CD4-positive, CD25-positive, alpha-beta regulatory T cell (primary cell): ENCODE measurements at regions not wholly inside any gene's neighbourhood (a gene's known extent, or its start where the extent isn't known, plus 50 kb on each side); places are given as distances from the start of the nearest gene placed in this dataset.

Source experiments
- ATAC-seq, 2 donors: fragments of 150-1000 bp; cut with Tn5 transposase; one replicate each; pipeline ENCODE4 v1.10.0; 2021; ENCODE audit warnings: low read depth in 2 of 2, moderate number of reproducible peaks in 2 of 2, moderate library complexity in 1 of 2
- DNase-seq, 3 donors: peaks; one replicate each; pipeline versions ENCODE4 v3.0.0 to v3.0.0-alpha.2; 2012 to 2022; ENCODE audit warnings: mixed read lengths in 1 of 3
- H3K27ac ChIP-seq: one replicate; pipeline ENCODE4 v1.7.0; 2013; ENCODE audit warnings: mild to moderate bottlenecking, low read length; ENCODE audit not compliant: insufficient read depth, poor library complexity, severe bottlenecking
- H3K27me3 ChIP-seq: one replicate; pipeline ENCODE4 v1.7.0; 2013; ENCODE audit warnings: low read length; ENCODE audit not compliant: control insufficient read depth, insufficient read depth
- H3K36me3 ChIP-seq: one replicate; pipeline ENCODE4 v1.7.0; 2013; ENCODE audit warnings: mild to moderate bottlenecking, low read length, moderate library complexity; ENCODE audit not compliant: control insufficient read depth, insufficient read depth
- H3K4me1 ChIP-seq: 2 replicates; pipeline ENCODE4 v1.7.0; 2013; ENCODE audit warnings: mild to moderate bottlenecking, low read length; ENCODE audit not compliant: insufficient read depth, control insufficient read depth, poor library complexity, severe bottlenecking
- H3K4me3 ChIP-seq: one replicate; pipeline ENCODE4 v1.7.0; 2013; ENCODE audit warnings: low read depth, mild to moderate bottlenecking, low read length, moderate library complexity
- H3K9me3 ChIP-seq, 2 experiments: 1 replicate in 1 of 2; 2 replicates in 1 of 2; pipeline ENCODE4 v1.7.0; 2013; ENCODE audit warnings: low read length in 2 of 2, mild to moderate bottlenecking in 1 of 2, moderate library complexity in 1 of 2; ENCODE audit not compliant: control insufficient read depth in 2 of 2
- H3K27ac Mint-ChIP-seq, 3 donors: one replicate each; pipeline ENCODE4 v1.8.0; 2020 to 2022; ENCODE audit warnings: mild to moderate bottlenecking in 3 of 3, mixed read lengths in 3 of 3, moderate library complexity in 2 of 3
- H3K27me3 Mint-ChIP-seq: one replicate; pipeline ENCODE4 v1.8.0; 2022; ENCODE audit warnings: mild to moderate bottlenecking, mixed read lengths
- H3K36me3 Mint-ChIP-seq: one replicate; pipeline ENCODE4 v1.8.0; 2020; ENCODE audit warnings: mixed read lengths
- H3K4me1 Mint-ChIP-seq, 4 donors: one replicate each; pipeline ENCODE4 v1.8.0; 2020 to 2022; ENCODE audit warnings: mixed read lengths in 4 of 4, mild to moderate bottlenecking in 1 of 4
- H3K4me3 Mint-ChIP-seq, 4 donors: one replicate each; pipeline ENCODE4 v1.8.0; 2020 to 2022; ENCODE audit warnings: mild to moderate bottlenecking in 4 of 4, mixed read lengths in 4 of 4, moderate library complexity in 3 of 4
- H3K9me3 Mint-ChIP-seq, 7 donors: one replicate each; pipeline ENCODE4 v1.8.0; 2020 to 2022; ENCODE audit warnings: mixed read lengths in 7 of 7, mild to moderate bottlenecking in 3 of 7, moderate library complexity in 2 of 7

DNA sequence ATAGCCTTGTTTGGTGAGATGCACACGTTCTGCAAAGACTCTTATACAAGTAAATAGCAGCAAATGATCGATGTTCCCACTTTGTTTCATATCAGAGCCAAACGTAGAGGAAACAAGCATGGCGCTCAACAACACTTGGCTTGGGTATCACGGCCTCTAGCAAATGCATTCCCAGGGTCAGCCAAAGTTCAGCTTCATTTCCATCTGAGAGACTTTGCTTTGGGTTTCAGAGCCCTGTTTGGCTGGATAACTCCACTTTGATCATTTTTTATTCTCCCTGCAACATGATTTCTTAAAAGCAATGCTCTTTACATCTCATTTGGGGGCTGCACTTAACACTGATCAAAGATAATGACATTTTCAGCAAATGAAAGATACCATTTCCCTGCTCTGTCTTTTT is 199.2 kb upstream of the FAM9B start:
- Mint-ChIP-seq H3K9me3 (peaks cover 0 to 2% (median 0%) of the 10 kb centered on the region in 7 donors), H3K36me3 (no peaks in the 10 kb centered on the region), H3K27me3 (peaks cover 4% of the 10 kb centered on the region), H3K4me1 (peaks cover 0 to 4% (median 0%) of the 10 kb centered on the region in 4 donors), H3K27ac (no peak overlapping the region), H3K4me3 (no peak overlapping the region)
- Histone ChIP-seq H3K4me3 (no peak overlapping the region), H3K36me3 (no peaks in the 10 kb centered on the region), H3K4me1 (no peaks in the 10 kb centered on the region), H3K27me3 (no peaks in the 10 kb centered on the region), H3K9me3 (no peaks in the 10 kb centered on the region), H3K27ac (no peak overlapping the region)
- DNase-seq (no peak), ATAC-seq (no peak)

DNA sequence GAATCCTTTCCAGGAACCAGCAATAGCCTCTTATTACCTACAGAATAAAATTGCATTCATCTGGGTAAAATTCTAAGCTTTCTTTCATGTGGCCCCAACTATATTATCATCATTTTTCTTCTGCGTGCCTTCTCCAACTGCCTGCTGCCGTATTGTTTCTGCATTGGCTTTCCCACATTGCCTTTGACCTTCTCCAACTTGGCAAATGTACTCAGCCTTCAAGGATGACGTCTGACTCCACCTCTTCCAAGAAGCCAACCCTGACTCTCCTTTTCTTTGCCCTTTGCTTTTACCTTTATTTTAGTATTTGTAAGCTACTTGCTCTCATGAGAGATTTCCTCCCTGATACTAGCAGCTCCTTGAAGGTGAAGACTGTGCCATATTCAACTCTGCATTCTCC is 200.4 kb upstream of the FAM9B start:
- Mint-ChIP-seq H3K27ac (no peak overlapping the region), H3K4me3 (no peak overlapping the region), H3K9me3 (peaks cover 0 to 2% (median 0%) of the 10 kb centered on the region in 7 donors), H3K36me3 (no peaks in the 10 kb centered on the region), H3K4me1 (peaks cover 0 to 4% (median 0%) of the 10 kb centered on the region in 4 donors), H3K27me3 (peaks cover 4% of the 10 kb centered on the region)
- H3K9me3 ChIP-seq: no peaks in the 10 kb centered on the region
- no peaks in the 10 kb centered on the region for H3K36me3 ChIP-seq
- H3K4me1 ChIP-seq: no peaks in the 10 kb centered on the region
- no peak overlapping the region for H3K27ac ChIP-seq
- DNase-seq: no peak
- H3K4me3 ChIP-seq: no peak overlapping the region
- ATAC-seq: no peak
- H3K27me3 ChIP-seq: no peaks in the 10 kb centered on the region

DNA sequence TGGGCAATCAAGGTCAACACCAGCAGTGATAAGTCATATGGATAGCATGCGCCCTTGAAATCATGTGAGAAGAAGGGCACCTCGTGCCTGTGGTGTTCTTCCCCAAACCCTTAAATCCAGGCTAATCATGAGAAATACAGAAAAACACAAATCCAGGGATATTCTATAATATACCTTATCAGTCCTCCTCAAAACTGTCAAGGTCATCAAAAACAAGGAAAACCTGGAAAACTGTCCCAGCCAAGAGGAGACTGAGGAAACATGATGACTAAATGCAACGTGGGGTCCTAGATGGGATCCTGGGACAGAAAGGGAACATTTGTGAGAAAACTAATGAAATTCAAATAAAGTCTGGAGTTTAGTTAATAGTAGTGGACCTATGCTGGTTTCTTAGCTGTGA is 201.8 kb upstream of the FAM9B start:
- Mint-ChIP-seq H3K9me3 (peaks cover 0 to 2% (median 0%) of the 10 kb centered on the region in 7 donors), H3K27ac (no peak overlapping the region), H3K27me3 (peaks cover 4% of the 10 kb centered on the region), H3K36me3 (no peaks in the 10 kb centered on the region), H3K4me3 (no peak overlapping the region), H3K4me1 (peaks cover 0 to 4% (median 0%) of the 10 kb centered on the region in 4 donors)
- H3K4me1 ChIP-seq: no peaks in the 10 kb centered on the region
- no peak for DNase-seq
- H3K27ac ChIP-seq: no peak overlapping the region
- no peaks in the 10 kb centered on the region for H3K9me3 ChIP-seq
- H3K4me3 ChIP-seq: no peak overlapping the region
- no peaks in the 10 kb centered on the region for H3K27me3 ChIP-seq
- ATAC-seq: no peak
- no peaks in the 10 kb centered on the region for H3K36me3 ChIP-seq

DNA sequence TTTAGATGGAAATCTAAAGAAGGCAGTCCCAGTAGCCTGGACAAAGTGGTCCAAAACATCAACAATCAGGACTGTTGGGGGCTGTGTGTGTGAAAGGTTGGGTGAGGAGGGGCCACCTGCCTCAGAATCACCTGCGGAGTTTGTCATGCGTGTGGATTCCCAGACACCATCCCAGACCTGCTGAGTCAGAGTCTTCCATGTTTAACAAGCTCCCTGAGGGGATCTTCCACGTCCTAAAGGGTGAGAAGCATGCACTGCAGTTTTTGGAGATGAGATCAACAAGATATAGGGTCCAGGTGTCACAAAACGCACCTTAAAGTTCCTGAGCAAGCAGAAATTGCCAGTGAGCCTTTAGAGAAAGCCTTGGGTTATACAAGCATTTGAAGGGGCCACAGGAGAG is 207.0 kb upstream of the FAM9B start:
- Histone ChIP-seq H3K36me3 (no peaks in the 10 kb centered on the region), H3K27ac (no peak overlapping the region), H3K4me3 (no peak overlapping the region), H3K9me3 (no peaks in the 10 kb centered on the region), H3K4me1 (no peaks in the 10 kb centered on the region), H3K27me3 (no peaks in the 10 kb centered on the region)
- no peaks in the 10 kb centered on the region for H3K36me3 Mint-ChIP-seq
- H3K27ac Mint-ChIP-seq: no peak overlapping the region
- DNase-seq: no peak
- ATAC-seq: no peak
- H3K9me3 Mint-ChIP-seq: no peaks in the 10 kb centered on the region
- H3K27me3 Mint-ChIP-seq: peaks cover 4% of the 10 kb centered on the region
- no peak overlapping the region for H3K4me3 Mint-ChIP-seq
- H3K4me1 Mint-ChIP-seq: no peaks in the 10 kb centered on the region

DNA sequence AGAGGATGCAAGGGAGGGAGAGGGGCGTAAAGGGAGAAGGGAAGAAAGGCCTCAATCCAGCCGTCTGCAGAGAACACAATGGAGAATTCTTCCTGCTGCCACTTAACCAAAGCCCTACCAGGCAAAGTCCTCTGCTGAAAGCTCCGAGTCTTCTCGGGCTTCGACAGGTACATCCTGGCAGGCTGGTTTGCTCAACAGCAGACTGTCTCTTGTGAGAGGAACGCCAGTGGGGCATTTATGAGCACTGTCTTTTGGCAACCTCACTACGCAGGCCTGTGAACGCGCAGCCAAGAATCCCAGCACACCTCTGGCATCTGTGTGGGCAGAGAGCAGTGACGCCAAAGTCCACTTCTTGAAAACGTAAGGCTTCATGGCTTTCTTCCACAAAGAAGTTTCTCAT is 207.5 kb upstream of the FAM9B start:
- no peaks in the 10 kb centered on the region for H3K36me3 ChIP-seq
- H3K27me3 Mint-ChIP-seq: peaks cover 4% of the 10 kb centered on the region
- no peak for DNase-seq
- no peaks in the 10 kb centered on the region for H3K4me1 ChIP-seq
- no peaks in the 10 kb centered on the region for H3K4me1 Mint-ChIP-seq
- H3K9me3 Mint-ChIP-seq: no peaks in the 10 kb centered on the region
- H3K4me3 ChIP-seq: no peak overlapping the region
- no peaks in the 10 kb centered on the region for H3K36me3 Mint-ChIP-seq
- no peaks in the 10 kb centered on the region for H3K9me3 ChIP-seq
- no peak overlapping the region for H3K27ac Mint-ChIP-seq
- H3K27me3 ChIP-seq: no peaks in the 10 kb centered on the region
- no peak overlapping the region for H3K4me3 Mint-ChIP-seq
- H3K27ac ChIP-seq: no peak overlapping the region
- no peak for ATAC-seq

DNA sequence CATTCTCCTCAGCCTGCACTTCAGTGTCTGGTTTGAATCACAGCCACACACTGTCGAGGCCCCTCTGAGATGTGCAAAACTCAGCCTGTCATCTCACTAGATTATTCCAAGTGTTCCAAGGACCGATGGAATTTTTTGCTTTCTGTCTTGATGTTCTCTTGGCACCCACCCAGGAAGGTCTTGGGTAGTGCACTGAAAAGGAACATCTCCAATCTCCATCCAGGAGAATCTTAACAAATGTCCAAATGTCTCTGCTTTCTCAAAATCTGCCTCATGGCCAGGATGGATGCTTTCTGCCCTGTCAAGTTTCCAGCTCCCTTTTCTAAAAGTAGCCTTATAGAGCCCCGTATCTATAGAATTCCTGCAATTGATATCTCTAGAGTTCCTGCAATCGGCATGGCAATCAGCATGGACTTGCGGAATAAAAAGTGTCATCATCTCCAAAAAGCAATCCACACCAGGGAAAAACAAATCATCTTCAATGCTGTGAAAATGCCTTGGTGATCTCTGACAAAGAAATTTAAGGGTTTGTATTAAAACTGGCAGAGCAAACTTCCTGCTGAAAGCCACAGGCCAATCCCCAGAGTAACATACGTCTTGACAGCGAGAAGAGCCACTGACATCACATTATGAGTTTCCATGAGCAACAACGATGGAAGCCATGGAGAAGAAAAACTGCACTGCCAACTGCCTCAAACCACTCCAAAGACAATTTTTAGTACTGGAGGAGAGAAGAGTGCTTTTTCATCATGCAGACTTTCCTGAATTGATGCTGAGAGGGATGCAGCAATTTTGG is 215.3 kb upstream of the FAM9B start:
- Mint-ChIP-seq H3K27me3 (peaks cover 11% of the 10 kb centered on the region), H3K4me1 (no peaks in the 10 kb centered on the region), H3K27ac (peak overlapping the region in 1 of 3 donors; percentile 32), H3K36me3 (no peaks in the 10 kb centered on the region), H3K4me3 (no peak overlapping the region), H3K9me3 (peaks cover 0 to 4% (median 0%) of the 10 kb centered on the region in 7 donors)
- Histone ChIP-seq H3K4me1 (no peaks in the 10 kb centered on the region), H3K27ac (no peak overlapping the region), H3K9me3 (no peaks in the 10 kb centered on the region), H3K36me3 (no peaks in the 10 kb centered on the region), H3K27me3 (no peaks in the 10 kb centered on the region), H3K4me3 (no peak overlapping the region)
- no peak for ATAC-seq
- no peak for DNase-seq

DNA sequence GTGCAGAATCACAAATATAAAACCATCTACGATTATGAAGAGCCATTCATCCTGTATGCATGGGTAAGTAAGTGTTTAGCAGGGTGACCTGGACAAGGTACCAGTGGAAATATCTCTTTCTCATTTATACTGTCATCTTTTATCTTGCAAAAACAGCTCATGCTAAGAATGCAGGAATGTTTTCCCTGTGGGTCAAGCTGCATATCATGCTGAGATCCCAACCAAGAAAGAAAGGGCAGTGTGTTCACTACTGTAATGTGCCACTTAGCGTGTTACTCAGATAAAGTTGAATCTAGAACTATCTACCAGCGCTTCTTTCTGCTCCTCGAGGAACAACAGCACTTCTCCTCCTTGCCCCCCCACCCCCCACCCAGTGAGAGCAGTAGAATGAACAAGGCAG is 212.7 kb upstream of the TBL1X start:
- no peak overlapping the region for H3K27ac ChIP-seq
- Mint-ChIP-seq H3K4me1 (no peaks in the 10 kb centered on the region), H3K4me3 (no peak overlapping the region), H3K9me3 (peaks cover 0 to 4% (median 0%) of the 10 kb centered on the region in 7 donors), H3K27ac (no peak overlapping the region), H3K27me3 (peaks cover 12% of the 10 kb centered on the region), H3K36me3 (no peaks in the 10 kb centered on the region)
- ATAC-seq (no peak), DNase-seq (no peak)
- no peaks in the 10 kb centered on the region for H3K27me3 ChIP-seq
- no peak overlapping the region for H3K4me3 ChIP-seq
- H3K4me1 ChIP-seq: no peaks in the 10 kb centered on the region
- H3K9me3 ChIP-seq: no peaks in the 10 kb centered on the region
- no peaks in the 10 kb centered on the region for H3K36me3 ChIP-seq

DNA sequence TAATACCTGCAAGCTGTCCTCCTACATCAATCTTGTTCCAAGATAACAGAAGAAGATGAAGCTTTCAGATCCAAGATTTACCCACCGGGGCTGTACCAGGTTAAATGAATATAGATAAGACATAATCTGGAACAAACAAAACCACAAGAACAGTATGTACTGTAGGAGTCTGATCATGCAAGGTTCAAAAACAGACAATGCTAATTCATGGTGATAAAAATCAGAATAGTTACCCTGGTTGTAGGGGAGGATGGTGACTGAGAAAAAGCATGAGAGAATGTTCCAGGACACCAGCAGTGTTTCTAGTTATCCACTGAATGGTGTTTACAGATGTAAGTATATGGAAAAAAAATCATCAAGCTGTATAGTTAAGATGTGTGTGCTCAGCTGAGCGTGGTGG is 211.6 kb upstream of the TBL1X start:
- DNase-seq (no peak), ATAC-seq (no peak)
- H3K4me3 ChIP-seq: no peak overlapping the region
- H3K36me3 ChIP-seq: no peaks in the 10 kb centered on the region
- H3K27me3 ChIP-seq: no peaks in the 10 kb centered on the region
- H3K4me1 ChIP-seq: no peaks in the 10 kb centered on the region
- H3K27me3 Mint-ChIP-seq: peaks cover 12% of the 10 kb centered on the region
- H3K4me3 Mint-ChIP-seq: no peak overlapping the region
- no peak overlapping the region for H3K27ac ChIP-seq
- no peak overlapping the region for H3K27ac Mint-ChIP-seq
- no peaks in the 10 kb centered on the region for H3K9me3 ChIP-seq
- peaks cover 0 to under 1% (median 0%) of the 10 kb centered on the region in 4 donors for H3K4me1 Mint-ChIP-seq
- no peaks in the 10 kb centered on the region for H3K36me3 Mint-ChIP-seq
- peaks cover 0 to 4% (median 0%) of the 10 kb centered on the region in 7 donors for H3K9me3 Mint-ChIP-seq
